WTC11 (cell line): ENCODE measurements at regions not wholly inside any gene's neighbourhood (a gene's known extent, or its start where the extent isn't known, plus 50 kb on each side); places are given as distances from the start of the nearest gene placed in this dataset.

ENCODE experiments used
- ATAC-seq: fragments of 200-7000 bp; cut with Tn5 transposase; 2 replicates; pipeline ENCODE4 v1.10.0; 2021; ENCODE audit warnings: mild to moderate bottlenecking, moderate library complexity
- CTCF ChIA-PET: fragments of 300-600 bp; sonication (Branson Sonifier 250); formaldehyde crosslinking; loops from one replicate; lab custom pipeline; 2021; ENCODE audit warnings: antibody characterized with exemption; lab: Charles Lee
- POLR2A ChIA-PET: fragments of 350-600 bp; sonication (Branson Sonifier 250); formaldehyde crosslinking; loops from one replicate; lab custom pipeline; 2021; ENCODE audit warnings: antibody characterized with exemption; lab: Charles Lee
- DNase-seq: peaks from one replicate; pipeline ENCODE4 v3.0.0; 2021; ENCODE audit warnings: low spot score
- H3K27ac Mint-ChIP-seq: 2 replicates; pipeline ENCODE4 v1.8.0; 2021; ENCODE audit warnings: mixed read lengths
- H3K27me3 Mint-ChIP-seq: 2 replicates; pipeline ENCODE4 v1.8.0; 2021; ENCODE audit warnings: low read depth, mild to moderate bottlenecking, moderate library complexity, mixed read lengths
- H3K36me3 Mint-ChIP-seq: 2 replicates; pipeline ENCODE4 v1.8.0; 2021; ENCODE audit warnings: mixed read lengths
- H3K4me1 Mint-ChIP-seq: 2 replicates; pipeline ENCODE4 v1.8.0; 2022; ENCODE audit warnings: mixed read lengths
- H3K4me3 Mint-ChIP-seq: 2 replicates; pipeline ENCODE4 v1.8.0; 2021; ENCODE audit warnings: mild to moderate bottlenecking, moderate library complexity, mixed read lengths
- H3K9me3 Mint-ChIP-seq: 2 replicates; pipeline ENCODE4 v1.8.0; 2021; ENCODE audit warnings: mixed read lengths
- ATF1 ChIP-seq: sonication (generic); formaldehyde crosslinking; IDR thresholded peaks from 2 replicates; pipeline ENCODE4 v1.8.1; 2023; ENCODE audit warnings: mild to moderate bottlenecking, moderate library complexity, missing genetic modification reagents
- ESRRA ChIP-seq: sonication (generic); formaldehyde crosslinking; IDR thresholded peaks from 2 replicates; pipeline ENCODE4 v1.8.1; 2022; ENCODE audit warnings: mild to moderate bottlenecking, missing genetic modification reagents, borderline replicate concordance
- NFE2L1 ChIP-seq: sonication (generic); formaldehyde crosslinking; IDR thresholded peaks from 2 replicates; pipeline ENCODE4 v1.8.1; 2023; ENCODE audit warnings: missing genetic modification reagents
- NR2C2 ChIP-seq: sonication (generic); formaldehyde crosslinking; IDR thresholded peaks from 2 replicates; pipeline ENCODE4 v1.8.0; 2022; ENCODE audit warnings: mild to moderate bottlenecking, missing genetic modification reagents
- NR3C1 ChIP-seq: sonication (generic); formaldehyde crosslinking; conservative IDR thresholded peaks from 2 replicates; pipeline ENCODE4 v1.8.1; 2023; ENCODE audit warnings: low read depth, mild to moderate bottlenecking, missing genetic modification reagents
- SMAD3 ChIP-seq: sonication (generic); formaldehyde crosslinking; IDR thresholded peaks from 2 replicates; pipeline ENCODE4 v1.8.0; 2022; ENCODE audit warnings: missing genetic modification reagents, mild to moderate bottlenecking, borderline replicate concordance
- SOX15 ChIP-seq: fragments of 250-450 bp; sonication (Bioruptor Pico); IDR thresholded peaks from 2 replicates; pipeline ENCODE4 v1.9.0; 2021; ENCODE audit warnings: mild to moderate bottlenecking
- TCF7 ChIP-seq: sonication (generic); formaldehyde crosslinking; IDR thresholded peaks from 2 replicates; pipeline ENCODE4 v1.8.0; 2022; ENCODE audit warnings: mild to moderate bottlenecking, low read depth, missing genetic modification reagents, moderate library complexity
- ZNF219 ChIP-seq: sonication (generic); formaldehyde crosslinking; IDR thresholded peaks from 2 replicates; pipeline ENCODE4 v1.8.0; 2023; ENCODE audit warnings: missing genetic modification reagents, mild to moderate bottlenecking, borderline replicate concordance
- ZNF396 ChIP-seq: fragments of 250-450 bp; sonication (Bioruptor Pico); IDR thresholded peaks from 2 replicates; pipeline ENCODE4 v1.8.0; 2021; ENCODE audit warnings: mild to moderate bottlenecking, moderate library complexity, borderline replicate concordance
- TF ChIP-seq, protein P1 (sequence below): sonication (generic); formaldehyde crosslinking; IDR thresholded peaks from 2 replicates; pipeline ENCODE4 v1.8.1; 2023; ENCODE audit warnings: mild to moderate bottlenecking, missing genetic modification reagents, borderline replicate concordance
- TF ChIP-seq, protein P2 (sequence below): fragments of 250-450 bp; sonication (Bioruptor Pico); IDR thresholded peaks from 2 replicates; pipeline ENCODE4 v1.8.0; 2021; ENCODE audit warnings: mild to moderate bottlenecking
- TF ChIP-seq, protein P3 (sequence below): sonication (generic); formaldehyde crosslinking; IDR thresholded peaks from 2 replicates; pipeline ENCODE4 v1.8.1; 2022; ENCODE audit warnings: mild to moderate bottlenecking, missing genetic modification reagents, moderate library complexity, borderline replicate concordance
- TF ChIP-seq, protein P4 (sequence below): sonication (generic); formaldehyde crosslinking; IDR thresholded peaks from 2 replicates; pipeline ENCODE4 v1.8.1; 2023; ENCODE audit warnings: mild to moderate bottlenecking, missing genetic modification reagents
- TF ChIP-seq, protein P5 (sequence below): sonication (generic); formaldehyde crosslinking; conservative IDR thresholded peaks from 2 replicates; pipeline ENCODE4 v1.8.1; 2023; ENCODE audit warnings: mild to moderate bottlenecking, low read depth, missing genetic modification reagents, moderate library complexity
- TF ChIP-seq, protein P6 (sequence below): sonication (generic); formaldehyde crosslinking; IDR thresholded peaks from 2 replicates; pipeline ENCODE4 v1.8.0; 2022; ENCODE audit warnings: missing genetic modification reagents

DNA sequence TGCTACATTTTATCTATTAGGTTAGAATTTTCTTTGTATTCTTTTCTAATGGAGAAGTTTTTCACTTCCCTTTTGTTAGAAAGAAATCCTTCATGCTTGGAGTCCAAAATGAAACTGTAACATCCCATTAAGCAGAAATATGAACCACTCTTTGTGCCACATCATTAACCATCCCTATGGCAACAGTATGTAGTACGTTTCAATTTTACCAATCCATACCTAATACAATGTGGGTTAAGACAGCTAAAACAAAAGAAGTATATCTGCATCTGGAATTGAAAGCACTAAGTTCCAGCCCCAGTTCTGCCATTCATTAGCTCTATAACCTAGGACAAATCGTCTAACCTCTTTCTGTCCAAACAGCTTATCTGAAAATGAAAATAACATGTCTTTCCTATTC lies 409.2 kb upstream of the SPHKAP start:
- CTCF ChIA-PET: no interaction called here

More for the DNA sequence above, 409.2 kb upstream of the SPHKAP start:
- DNase-seq (no peak), ATAC-seq (no peak)
- Mint-ChIP-seq H3K9me3 (peaks cover 6% of the 10 kb centered on the region; the same call in 1 of the 2 replicates), H3K4me3 (no peak overlapping the region), H3K36me3 (no peaks in the 10 kb centered on the region), H3K27ac (no peak overlapping the region), H3K4me1 (peaks cover 6% of the 10 kb centered on the region; the same call in 1 of the 2 replicates), H3K27me3 (no peaks in the 10 kb centered on the region)
- POLR2A ChIA-PET: no interaction called here
- TF ChIP-seq ESRRA (CRISPR knock-in tag): no peak
- no peak for TF ChIP-seq TCF7
- TF ChIP-seq, protein P1, sequence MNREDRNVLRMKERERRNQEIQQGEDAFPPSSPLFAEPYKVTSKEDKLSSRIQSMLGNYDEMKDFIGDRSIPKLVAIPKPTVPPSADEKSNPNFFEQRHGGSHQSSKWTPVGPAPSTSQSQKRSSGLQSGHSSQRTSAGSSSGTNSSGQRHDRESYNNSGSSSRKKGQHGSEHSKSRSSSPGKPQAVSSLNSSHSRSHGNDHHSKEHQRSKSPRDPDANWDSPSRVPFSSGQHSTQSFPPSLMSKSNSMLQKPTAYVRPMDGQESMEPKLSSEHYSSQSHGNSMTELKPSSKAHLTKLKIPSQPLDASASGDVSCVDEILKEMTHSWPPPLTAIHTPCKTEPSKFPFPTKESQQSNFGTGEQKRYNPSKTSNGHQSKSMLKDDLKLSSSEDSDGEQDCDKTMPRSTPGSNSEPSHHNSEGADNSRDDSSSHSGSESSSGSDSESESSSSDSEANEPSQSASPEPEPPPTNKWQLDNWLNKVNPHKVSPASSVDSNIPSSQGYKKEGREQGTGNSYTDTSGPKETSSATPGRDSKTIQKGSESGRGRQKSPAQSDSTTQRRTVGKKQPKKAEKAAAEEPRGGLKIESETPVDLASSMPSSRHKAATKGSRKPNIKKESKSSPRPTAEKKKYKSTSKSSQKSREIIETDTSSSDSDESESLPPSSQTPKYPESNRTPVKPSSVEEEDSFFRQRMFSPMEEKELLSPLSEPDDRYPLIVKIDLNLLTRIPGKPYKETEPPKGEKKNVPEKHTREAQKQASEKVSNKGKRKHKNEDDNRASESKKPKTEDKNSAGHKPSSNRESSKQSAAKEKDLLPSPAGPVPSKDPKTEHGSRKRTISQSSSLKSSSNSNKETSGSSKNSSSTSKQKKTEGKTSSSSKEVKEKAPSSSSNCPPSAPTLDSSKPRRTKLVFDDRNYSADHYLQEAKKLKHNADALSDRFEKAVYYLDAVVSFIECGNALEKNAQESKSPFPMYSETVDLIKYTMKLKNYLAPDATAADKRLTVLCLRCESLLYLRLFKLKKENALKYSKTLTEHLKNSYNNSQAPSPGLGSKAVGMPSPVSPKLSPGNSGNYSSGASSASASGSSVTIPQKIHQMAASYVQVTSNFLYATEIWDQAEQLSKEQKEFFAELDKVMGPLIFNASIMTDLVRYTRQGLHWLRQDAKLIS: no peak
- no peak for TF ChIP-seq SOX15 (CRISPR knock-in tag)
- TF ChIP-seq, protein P2, sequence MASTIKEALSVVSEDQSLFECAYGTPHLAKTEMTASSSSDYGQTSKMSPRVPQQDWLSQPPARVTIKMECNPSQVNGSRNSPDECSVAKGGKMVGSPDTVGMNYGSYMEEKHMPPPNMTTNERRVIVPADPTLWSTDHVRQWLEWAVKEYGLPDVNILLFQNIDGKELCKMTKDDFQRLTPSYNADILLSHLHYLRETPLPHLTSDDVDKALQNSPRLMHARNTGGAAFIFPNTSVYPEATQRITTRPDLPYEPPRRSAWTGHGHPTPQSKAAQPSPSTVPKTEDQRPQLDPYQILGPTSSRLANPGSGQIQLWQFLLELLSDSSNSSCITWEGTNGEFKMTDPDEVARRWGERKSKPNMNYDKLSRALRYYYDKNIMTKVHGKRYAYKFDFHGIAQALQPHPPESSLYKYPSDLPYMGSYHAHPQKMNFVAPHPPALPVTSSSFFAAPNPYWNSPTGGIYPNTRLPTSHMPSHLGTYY (CRISPR knock-in tag): no peak
- TF ChIP-seq, protein P3, sequence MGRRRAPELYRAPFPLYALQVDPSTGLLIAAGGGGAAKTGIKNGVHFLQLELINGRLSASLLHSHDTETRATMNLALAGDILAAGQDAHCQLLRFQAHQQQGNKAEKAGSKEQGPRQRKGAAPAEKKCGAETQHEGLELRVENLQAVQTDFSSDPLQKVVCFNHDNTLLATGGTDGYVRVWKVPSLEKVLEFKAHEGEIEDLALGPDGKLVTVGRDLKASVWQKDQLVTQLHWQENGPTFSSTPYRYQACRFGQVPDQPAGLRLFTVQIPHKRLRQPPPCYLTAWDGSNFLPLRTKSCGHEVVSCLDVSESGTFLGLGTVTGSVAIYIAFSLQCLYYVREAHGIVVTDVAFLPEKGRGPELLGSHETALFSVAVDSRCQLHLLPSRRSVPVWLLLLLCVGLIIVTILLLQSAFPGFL (CRISPR knock-in tag): no peak
- TF ChIP-seq, protein P4, sequence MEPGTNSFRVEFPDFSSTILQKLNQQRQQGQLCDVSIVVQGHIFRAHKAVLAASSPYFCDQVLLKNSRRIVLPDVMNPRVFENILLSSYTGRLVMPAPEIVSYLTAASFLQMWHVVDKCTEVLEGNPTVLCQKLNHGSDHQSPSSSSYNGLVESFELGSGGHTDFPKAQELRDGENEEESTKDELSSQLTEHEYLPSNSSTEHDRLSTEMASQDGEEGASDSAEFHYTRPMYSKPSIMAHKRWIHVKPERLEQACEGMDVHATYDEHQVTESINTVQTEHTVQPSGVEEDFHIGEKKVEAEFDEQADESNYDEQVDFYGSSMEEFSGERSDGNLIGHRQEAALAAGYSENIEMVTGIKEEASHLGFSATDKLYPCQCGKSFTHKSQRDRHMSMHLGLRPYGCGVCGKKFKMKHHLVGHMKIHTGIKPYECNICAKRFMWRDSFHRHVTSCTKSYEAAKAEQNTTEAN (CRISPR knock-in tag): no peak
- TF ChIP-seq ZNF396 (CRISPR knock-in tag): no peak
- no peak for TF ChIP-seq ZNF219 (CRISPR knock-in tag)
- TF ChIP-seq SMAD3: no peak
- TF ChIP-seq NFE2L1 (CRISPR knock-in tag): no peak
- TF ChIP-seq, protein P5, sequence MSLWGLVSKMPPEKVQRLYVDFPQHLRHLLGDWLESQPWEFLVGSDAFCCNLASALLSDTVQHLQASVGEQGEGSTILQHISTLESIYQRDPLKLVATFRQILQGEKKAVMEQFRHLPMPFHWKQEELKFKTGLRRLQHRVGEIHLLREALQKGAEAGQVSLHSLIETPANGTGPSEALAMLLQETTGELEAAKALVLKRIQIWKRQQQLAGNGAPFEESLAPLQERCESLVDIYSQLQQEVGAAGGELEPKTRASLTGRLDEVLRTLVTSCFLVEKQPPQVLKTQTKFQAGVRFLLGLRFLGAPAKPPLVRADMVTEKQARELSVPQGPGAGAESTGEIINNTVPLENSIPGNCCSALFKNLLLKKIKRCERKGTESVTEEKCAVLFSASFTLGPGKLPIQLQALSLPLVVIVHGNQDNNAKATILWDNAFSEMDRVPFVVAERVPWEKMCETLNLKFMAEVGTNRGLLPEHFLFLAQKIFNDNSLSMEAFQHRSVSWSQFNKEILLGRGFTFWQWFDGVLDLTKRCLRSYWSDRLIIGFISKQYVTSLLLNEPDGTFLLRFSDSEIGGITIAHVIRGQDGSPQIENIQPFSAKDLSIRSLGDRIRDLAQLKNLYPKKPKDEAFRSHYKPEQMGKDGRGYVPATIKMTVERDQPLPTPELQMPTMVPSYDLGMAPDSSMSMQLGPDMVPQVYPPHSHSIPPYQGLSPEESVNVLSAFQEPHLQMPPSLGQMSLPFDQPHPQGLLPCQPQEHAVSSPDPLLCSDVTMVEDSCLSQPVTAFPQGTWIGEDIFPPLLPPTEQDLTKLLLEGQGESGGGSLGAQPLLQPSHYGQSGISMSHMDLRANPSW: no peak
- no peak for TF ChIP-seq ATF1 (CRISPR knock-in tag)
- TF ChIP-seq NR2C2 (CRISPR knock-in tag): no peak
- TF ChIP-seq, protein P6, sequence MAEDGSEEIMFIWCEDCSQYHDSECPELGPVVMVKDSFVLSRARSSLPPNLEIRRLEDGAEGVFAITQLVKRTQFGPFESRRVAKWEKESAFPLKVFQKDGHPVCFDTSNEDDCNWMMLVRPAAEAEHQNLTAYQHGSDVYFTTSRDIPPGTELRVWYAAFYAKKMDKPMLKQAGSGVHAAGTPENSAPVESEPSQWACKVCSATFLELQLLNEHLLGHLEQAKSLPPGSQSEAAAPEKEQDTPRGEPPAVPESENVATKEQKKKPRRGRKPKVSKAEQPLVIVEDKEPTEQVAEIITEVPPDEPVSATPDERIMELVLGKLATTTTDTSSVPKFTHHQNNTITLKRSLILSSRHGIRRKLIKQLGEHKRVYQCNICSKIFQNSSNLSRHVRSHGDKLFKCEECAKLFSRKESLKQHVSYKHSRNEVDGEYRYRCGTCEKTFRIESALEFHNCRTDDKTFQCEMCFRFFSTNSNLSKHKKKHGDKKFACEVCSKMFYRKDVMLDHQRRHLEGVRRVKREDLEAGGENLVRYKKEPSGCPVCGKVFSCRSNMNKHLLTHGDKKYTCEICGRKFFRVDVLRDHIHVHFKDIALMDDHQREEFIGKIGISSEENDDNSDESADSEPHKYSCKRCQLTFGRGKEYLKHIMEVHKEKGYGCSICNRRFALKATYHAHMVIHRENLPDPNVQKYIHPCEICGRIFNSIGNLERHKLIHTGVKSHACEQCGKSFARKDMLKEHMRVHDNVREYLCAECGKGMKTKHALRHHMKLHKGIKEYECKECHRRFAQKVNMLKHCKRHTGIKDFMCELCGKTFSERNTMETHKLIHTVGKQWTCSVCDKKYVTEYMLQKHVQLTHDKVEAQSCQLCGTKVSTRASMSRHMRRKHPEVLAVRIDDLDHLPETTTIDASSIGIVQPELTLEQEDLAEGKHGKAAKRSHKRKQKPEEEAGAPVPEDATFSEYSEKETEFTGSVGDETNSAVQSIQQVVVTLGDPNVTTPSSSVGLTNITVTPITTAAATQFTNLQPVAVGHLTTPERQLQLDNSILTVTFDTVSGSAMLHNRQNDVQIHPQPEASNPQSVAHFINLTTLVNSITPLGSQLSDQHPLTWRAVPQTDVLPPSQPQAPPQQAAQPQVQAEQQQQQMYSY (CRISPR knock-in tag): no peak
- no peak for TF ChIP-seq NR3C1 (CRISPR knock-in tag)
